PC-9 (cell line): ENCODE measurements at regions not wholly inside any gene's neighbourhood (a gene's known extent, or its start where the extent isn't known, plus 50 kb on each side); places are given as distances from the start of the nearest gene placed in this dataset.

Experiments
- BruUV-seq: library from RNA; stranded (reverse); fragments of 400-500 nt; replicated peaks from 2 replicates; lab custom pipeline; 2021; lab: Mats Ljungman, UMichigan
- CTCF ChIA-PET: fragments of 300-600 bp; sonication (Branson Sonifier 250); formaldehyde crosslinking; loops from one replicate; lab custom pipeline; 2022; ENCODE audit warnings: antibody characterized with exemption; lab: Charles Lee
- POLR2A ChIA-PET: fragments of 300-600 bp; sonication (Branson Sonifier 250); formaldehyde crosslinking; loops from one replicate; lab custom pipeline; 2022; ENCODE audit warnings: antibody characterized with exemption; ENCODE audit not compliant: unreplicated experiment; lab: Charles Lee
- DNase-seq, 2 experiments: peaks; one replicate each; pipeline versions ENCODE4 v3.0.0 to v3.0.0-alpha.2; 2015 to 2022; ENCODE audit warnings: mixed read lengths in 1 of 2
- H2AFZ ChIP-seq: fragments of 200-600 bp; sonication (generic); 2 replicates; pipeline ENCODE4 v1.8.1; 2017; ENCODE audit warnings: antibody characterized with exemption
- H3F3A ChIP-seq: fragments of 200-600 bp; sonication (generic); 2 replicates; pipeline ENCODE4 v1.8.1; 2017; ENCODE audit warnings: antibody characterized with exemption, mild to moderate bottlenecking, low read depth; ENCODE audit not compliant: insufficient read depth
- H3K27ac ChIP-seq: fragments of 200-600 bp; sonication (generic); 2 replicates; pipeline ENCODE4 v1.6.1; 2016; ENCODE audit warnings: mixed run types
- H3K27me3 ChIP-seq: fragments of 200-600 bp; sonication (generic); 2 replicates; pipeline ENCODE4 v1.6.1; 2016; ENCODE audit warnings: low read depth, mixed run types; ENCODE audit not compliant: insufficient read depth
- H3K36me3 ChIP-seq: fragments of 200-600 bp; sonication (generic); 2 replicates; pipeline ENCODE4 v1.6.1; 2016; ENCODE audit warnings: low read depth, mixed run types
- H3K4me1 ChIP-seq: fragments of 200-600 bp; sonication (generic); replicated peaks from 2 replicates; pipeline ENCODE4 v1.6.1; 2016; ENCODE audit warnings: mixed run types; ENCODE audit not compliant: insufficient read depth
- H3K4me2 ChIP-seq: fragments of 200-600 bp; sonication (generic); 2 replicates; pipeline ENCODE4 v1.6.1; 2017; ENCODE audit warnings: mixed run types
- H3K4me3 ChIP-seq: fragments of 200-600 bp; sonication (generic); 2 replicates; pipeline ENCODE4 v1.6.1; 2016; ENCODE audit warnings: mixed run types
- H3K79me2 ChIP-seq: fragments of 200-600 bp; sonication (generic); 2 replicates; pipeline ENCODE4 v1.6.1; 2017; ENCODE audit warnings: low read depth, mixed run types
- H3K9me2 ChIP-seq: fragments of 200-600 bp; sonication (generic); 2 replicates; pipeline ENCODE4 v1.8.1; 2017; ENCODE audit warnings: mild to moderate bottlenecking; ENCODE audit not compliant: insufficient read depth
- H3K9me3 ChIP-seq: fragments of 200-600 bp; sonication (generic); 2 replicates; pipeline ENCODE4 v1.8.1; 2016; ENCODE audit warnings: low read depth; ENCODE audit not compliant: insufficient read depth
- H4K20me1 ChIP-seq: fragments of 200-600 bp; sonication (generic); 2 replicates; pipeline ENCODE4 v1.8.1; 2017; ENCODE audit not compliant: insufficient read depth
- CTCF ChIP-seq: fragments of 200-600 bp; sonication (generic); conservative IDR thresholded peaks from 2 replicates; pipeline ENCODE4 v1.6.1; 2017; ENCODE audit warnings: mixed run types, antibody characterized with exemption, mild to moderate bottlenecking, moderate library complexity
- EZH2 ChIP-seq: fragments of 200-600 bp; sonication (generic); IDR thresholded peaks from 2 replicates; pipeline ENCODE4 v1.8.0; 2017; ENCODE audit warnings: antibody characterized with exemption, low read depth
- intact Hi-C: fragments of 100-400 bp; cut with micrococcal nuclease; formaldehyde crosslinking; loops from one replicate; pipeline ENCODE4 v1.10.0; 2022; ENCODE audit not compliant: unreplicated experiment

GRCh38 chrX:11886745-11887144 is 128.7 kb downstream of the MSL3 start:
- intact Hi-C loops: no loop called here
- Histone ChIP-seq H3K36me3 (no peaks in the 10 kb centered on the region), H3K4me1 (peaks cover 14% of the 10 kb centered on the region; the same call in 1 of the 2 replicates), H3K4me2 (no peak overlapping the region), H3K79me2 (no peaks in the 10 kb centered on the region), H3K27ac (0 out of 2 replicates have a peak overlapping the region, but pooled peaks have one; percentile 26), H2AFZ (no peak overlapping the region), H3K27me3 (no peaks in the 10 kb centered on the region), H3F3A (no peaks in the 10 kb centered on the region), H3K4me3 (no peak overlapping the region), H3K9me3 (no peaks in the 10 kb centered on the region), H3K9me2 (no peaks in the 10 kb centered on the region), H4K20me1 (no peaks in the 10 kb centered on the region)
- CTCF ChIA-PET: no interaction called here
- no peak for DNase-seq
- POLR2A ChIA-PET: interaction anchor here (0.6 kb wide), 1 partner anchor 1413 kb away, joined by 3 read pairs; no protein-coding TSS in a partner anchor
- TF ChIP-seq EZH2 (no peak), CTCF (no peak)
- BruUV-seq: no TSS peak

- ChIA-PET CTCF (no interaction called here), POLR2A (no interaction called here)
- H4K20me1 ChIP-seq: no peaks in the 10 kb centered on the region
- 0 out of 2 replicates have a peak overlapping the region, but pooled peaks have one; percentile 26 for H3K27ac ChIP-seq
- no peak for DNase-seq
- no peaks in the 10 kb centered on the region for H3K36me3 ChIP-seq
- no peaks in the 10 kb centered on the region for H3K27me3 ChIP-seq
- H3K9me3 ChIP-seq: no peaks in the 10 kb centered on the region
- no peaks in the 10 kb centered on the region for H3F3A ChIP-seq
- H3K4me2 ChIP-seq: no peak overlapping the region
- H2AFZ ChIP-seq: no peak overlapping the region
- peaks cover 14% of the 10 kb centered on the region; the same call in 1 of the 2 replicates for H3K4me1 ChIP-seq
- no peak overlapping the region for H3K4me3 ChIP-seq
- no peaks in the 10 kb centered on the region for H3K79me2 ChIP-seq
- no peak for TF ChIP-seq CTCF
- TF ChIP-seq EZH2: no peak
- BruUV-seq: no TSS peak
- no peaks in the 10 kb centered on the region for H3K9me2 ChIP-seq
- intact Hi-C loops: no loop called here
Measured at GRCh38 chrX:11887175-11887574, 129.1 kb downstream of the MSL3 start.

- H3K27ac ChIP-seq: no peak overlapping the region
- no peaks in the 10 kb centered on the region for H3K27me3 ChIP-seq
- POLR2A ChIA-PET: no interaction called here
- no peak overlapping the region for H2AFZ ChIP-seq
- DNase-seq: peak in 1 of 2 experiments; percentile 38
- TF ChIP-seq EZH2 (no peak), CTCF (no peak)
- H3K36me3 ChIP-seq: no peaks in the 10 kb centered on the region
- no peaks in the 10 kb centered on the region for H3K9me3 ChIP-seq
- H3K4me1 ChIP-seq: peaks cover 14% of the 10 kb centered on the region; the same call in 1 of the 2 replicates
- CTCF ChIA-PET: no interaction called here
- no peaks in the 10 kb centered on the region for H3K79me2 ChIP-seq
- intact Hi-C loops: no loop called here
- no peak overlapping the region for H3K4me3 ChIP-seq
- no peaks in the 10 kb centered on the region for H3F3A ChIP-seq
- no peaks in the 10 kb centered on the region for H4K20me1 ChIP-seq
- BruUV-seq: no TSS peak
- no peaks in the 10 kb centered on the region for H3K9me2 ChIP-seq
- H3K4me2 ChIP-seq: no peak overlapping the region
Measured at GRCh38 chrX:11888421-11888820, 130.4 kb downstream of the MSL3 start.
